ENCODE measurements at regions not wholly inside any gene's neighbourhood (a gene's known extent, or its start where the extent isn't known, plus 50 kb on each side); places are given as distances from the start of the nearest gene placed in this dataset.

DNA sequence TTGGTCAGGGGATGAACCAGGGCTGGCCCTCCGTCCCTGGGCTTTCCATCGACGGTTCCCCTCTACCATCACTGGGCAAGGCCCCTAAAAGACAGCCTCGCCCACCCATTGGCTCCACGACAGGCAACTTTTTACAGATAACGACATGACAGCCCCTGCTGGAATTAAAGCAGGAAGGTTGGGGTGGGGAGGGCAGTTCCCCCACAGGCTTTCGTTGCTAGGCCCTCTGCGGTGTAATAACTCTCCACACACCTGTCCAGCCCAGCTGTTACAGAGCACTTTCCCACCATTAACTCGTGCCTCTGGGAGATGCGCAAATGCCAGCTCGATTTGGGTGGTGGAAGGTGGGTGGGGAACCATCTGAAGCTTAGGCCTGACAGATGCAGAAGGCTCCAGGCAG, 264.2 kb upstream of the TLE3 start:
- no peaks in the 10 kb centered on the region for H3K4me1 ChIP-seq
- H3K36me3 ChIP-seq (ENCODE audit: control insufficient read depth, insufficient read depth, low read length) = no peaks in the 10 kb centered on the region
- no peak overlapping the region for H3K9ac ChIP-seq
- TF ChIP-seq, protein P1, sequence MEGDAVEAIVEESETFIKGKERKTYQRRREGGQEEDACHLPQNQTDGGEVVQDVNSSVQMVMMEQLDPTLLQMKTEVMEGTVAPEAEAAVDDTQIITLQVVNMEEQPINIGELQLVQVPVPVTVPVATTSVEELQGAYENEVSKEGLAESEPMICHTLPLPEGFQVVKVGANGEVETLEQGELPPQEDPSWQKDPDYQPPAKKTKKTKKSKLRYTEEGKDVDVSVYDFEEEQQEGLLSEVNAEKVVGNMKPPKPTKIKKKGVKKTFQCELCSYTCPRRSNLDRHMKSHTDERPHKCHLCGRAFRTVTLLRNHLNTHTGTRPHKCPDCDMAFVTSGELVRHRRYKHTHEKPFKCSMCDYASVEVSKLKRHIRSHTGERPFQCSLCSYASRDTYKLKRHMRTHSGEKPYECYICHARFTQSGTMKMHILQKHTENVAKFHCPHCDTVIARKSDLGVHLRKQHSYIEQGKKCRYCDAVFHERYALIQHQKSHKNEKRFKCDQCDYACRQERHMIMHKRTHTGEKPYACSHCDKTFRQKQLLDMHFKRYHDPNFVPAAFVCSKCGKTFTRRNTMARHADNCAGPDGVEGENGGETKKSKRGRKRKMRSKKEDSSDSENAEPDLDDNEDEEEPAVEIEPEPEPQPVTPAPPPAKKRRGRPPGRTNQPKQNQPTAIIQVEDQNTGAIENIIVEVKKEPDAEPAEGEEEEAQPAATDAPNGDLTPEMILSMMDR (IDR thresholded peaks at IDR 0.05) = no peak
- H3K4me3 ChIP-seq (ENCODE audit: low read depth, low read length) = no peak overlapping the region
- H3K27me3 ChIP-seq (ENCODE audit: control insufficient read depth, insufficient read depth, low read length) = no peaks in the 10 kb centered on the region
- H3K9me3 ChIP-seq (ENCODE audit: control insufficient read depth, low read length) = no peaks in the 10 kb centered on the region
- no peak overlapping the region for H3K27ac ChIP-seq
- H2AFZ ChIP-seq = no peak overlapping the region
- no peak overlapping the region for H3K4me2 ChIP-seq (ENCODE audit: low read length)
- no peaks in the 10 kb centered on the region for H3K79me2 ChIP-seq

DNA sequence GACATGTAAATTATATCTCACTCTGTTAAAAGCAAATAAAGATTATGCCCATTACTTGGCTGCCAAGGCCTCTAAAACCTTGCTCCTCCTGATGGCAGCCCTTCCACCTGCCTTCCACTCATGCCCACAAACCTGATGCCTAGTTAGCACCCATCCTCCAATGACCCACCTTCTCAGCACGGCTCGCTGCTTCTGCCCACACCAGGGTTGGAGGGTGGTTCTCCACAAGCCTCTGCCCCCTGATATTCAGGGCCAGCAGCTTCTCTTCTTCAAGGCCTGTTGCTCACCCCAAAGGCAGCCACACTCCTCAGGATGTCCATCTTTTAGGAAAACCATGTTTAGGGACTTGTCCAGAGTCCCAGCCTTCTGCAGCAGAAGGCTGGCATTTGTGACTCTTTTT, 263.4 kb upstream of the TLE3 start:
- Histone ChIP-seq H2AFZ (no peak overlapping the region), H3K27me3 (ENCODE audit: control insufficient read depth, insufficient read depth, low read length) (no peaks in the 10 kb centered on the region), H3K4me1 (no peaks in the 10 kb centered on the region), H3K36me3 (ENCODE audit: control insufficient read depth, insufficient read depth, low read length) (no peaks in the 10 kb centered on the region), H3K9me3 (ENCODE audit: control insufficient read depth, low read length) (no peaks in the 10 kb centered on the region), H3K27ac (no peak overlapping the region), H3K4me3 (ENCODE audit: low read depth, low read length) (no peak overlapping the region), H3K4me2 (ENCODE audit: low read length) (no peak overlapping the region), H3K9ac (no peak overlapping the region), H3K79me2 (no peaks in the 10 kb centered on the region)
- TF ChIP-seq, protein P1 (IDR thresholded peaks at IDR 0.05) = no peak

DNA sequence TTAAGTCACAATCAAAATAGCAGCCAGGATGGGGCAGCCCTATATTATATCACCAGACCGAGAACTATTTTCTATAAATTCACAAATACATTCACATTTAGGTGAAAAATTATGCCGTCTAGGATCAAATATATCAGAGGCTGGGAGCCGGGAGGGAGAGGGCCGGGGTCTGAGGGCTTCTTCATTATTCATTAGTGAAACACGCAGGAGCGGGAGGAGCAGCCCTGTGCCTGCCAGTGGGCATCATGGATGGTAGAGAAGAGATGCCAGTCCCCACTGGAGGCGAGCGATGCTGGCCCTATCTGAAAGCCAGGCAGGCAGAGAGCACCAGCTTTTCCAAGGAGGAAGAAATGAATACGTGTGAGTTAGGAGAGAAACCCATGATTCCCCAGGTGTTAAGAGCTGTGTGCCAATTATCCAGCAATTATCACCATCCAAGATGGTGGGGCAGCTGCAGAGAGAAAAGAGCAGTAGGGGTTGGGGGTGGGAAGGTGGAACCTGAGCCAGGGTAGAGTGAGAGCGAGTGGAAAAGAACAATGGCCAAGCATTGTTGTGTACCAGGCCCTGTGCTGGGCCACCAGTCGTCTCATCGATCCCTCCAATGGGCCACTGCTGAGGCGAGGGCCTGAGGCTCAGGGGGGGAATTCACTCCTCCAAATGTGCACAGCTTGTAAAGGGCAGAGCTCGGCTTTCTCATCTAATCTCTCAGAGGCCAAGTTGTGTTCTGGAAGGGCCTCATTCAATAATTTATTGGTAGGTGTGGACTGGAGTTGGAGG, 261.3 kb upstream of the TLE3 start:
- H3K4me1 ChIP-seq = no peaks in the 10 kb centered on the region
- no peaks in the 10 kb centered on the region for H3K9me3 ChIP-seq (ENCODE audit: control insufficient read depth, low read length)
- no peak overlapping the region for H3K27ac ChIP-seq
- no peak overlapping the region for H2AFZ ChIP-seq
- H3K79me2 ChIP-seq = no peaks in the 10 kb centered on the region
- H3K36me3 ChIP-seq (ENCODE audit: control insufficient read depth, insufficient read depth, low read length) = no peaks in the 10 kb centered on the region
- TF ChIP-seq, protein P1 (IDR thresholded peaks at IDR 0.05) = no peak
- H3K9ac ChIP-seq = no peak overlapping the region
- H3K27me3 ChIP-seq (ENCODE audit: control insufficient read depth, insufficient read depth, low read length) = no peaks in the 10 kb centered on the region
- H3K4me2 ChIP-seq (ENCODE audit: low read length) = no peak overlapping the region
- no peak overlapping the region for H3K4me3 ChIP-seq (ENCODE audit: low read depth, low read length)

DNA sequence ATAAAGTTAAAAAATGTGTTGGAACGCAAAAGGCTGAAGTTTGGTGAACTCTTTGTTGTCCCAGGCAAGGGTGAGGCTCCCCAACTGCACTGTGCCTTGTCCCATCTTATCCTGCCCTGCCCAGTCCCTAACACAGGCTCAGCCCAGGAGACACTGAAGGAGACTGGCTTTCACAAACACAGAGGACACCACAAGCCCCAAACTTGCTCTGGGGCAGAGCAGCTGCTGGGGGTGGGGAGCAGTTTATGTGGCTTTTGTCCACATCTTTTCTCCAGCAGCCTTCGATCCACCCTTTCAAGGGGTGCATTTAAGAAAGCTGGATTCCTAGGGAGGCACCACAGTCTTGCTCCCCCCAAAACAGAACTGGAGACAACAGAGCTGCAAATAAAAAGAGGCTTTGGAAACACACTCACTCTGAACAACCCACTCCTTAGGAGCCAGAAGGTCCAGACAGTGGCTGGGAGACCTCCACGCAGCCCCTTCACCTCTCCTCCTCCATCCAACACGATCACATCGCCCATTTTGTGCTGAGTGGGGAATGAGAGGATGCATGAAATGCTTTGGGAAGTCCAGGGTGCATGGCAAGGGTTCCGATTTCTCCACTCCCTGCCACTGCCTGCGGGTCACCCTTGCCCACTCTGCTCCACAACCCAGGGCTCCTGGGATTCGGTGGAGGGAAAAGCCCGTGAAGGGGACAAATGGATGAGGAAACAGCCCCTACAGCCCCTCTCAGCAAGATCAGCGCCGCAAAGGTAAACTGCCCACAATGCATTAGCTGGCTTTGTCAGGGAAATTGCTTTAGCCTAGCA, 260.5 kb upstream of the TLE3 start:
- Histone ChIP-seq H3K4me2 (ENCODE audit: low read length) (no peak overlapping the region), H3K9ac (no peak overlapping the region), H3K27me3 (ENCODE audit: control insufficient read depth, insufficient read depth, low read length) (no peaks in the 10 kb centered on the region), H3K4me1 (no peaks in the 10 kb centered on the region), H2AFZ (no peak overlapping the region), H3K4me3 (ENCODE audit: low read depth, low read length) (no peak overlapping the region), H3K9me3 (ENCODE audit: control insufficient read depth, low read length) (no peaks in the 10 kb centered on the region), H3K27ac (no peak overlapping the region), H3K79me2 (no peaks in the 10 kb centered on the region), H3K36me3 (ENCODE audit: control insufficient read depth, insufficient read depth, low read length) (no peaks in the 10 kb centered on the region)
- TF ChIP-seq, protein P1 (IDR thresholded peaks at IDR 0.05) = no peak

Measured in parathyroid adenoma (tissue), 2 donors.